Kidney epithelial cell (primary cell): ENCODE measurements at regions not wholly inside any gene's neighbourhood (a gene's known extent, or its start where the extent isn't known, plus 50 kb on each side); places are given as distances from the start of the nearest gene placed in this dataset.

Source experiments
- DNase-seq: peaks from one replicate; pipeline ENCODE4 v3.0.0-alpha.2; 2010; ENCODE audit warnings: low read depth
- H3K27me3 ChIP-seq: 2 replicates; pipeline ENCODE4 v1.6.0; 2011; ENCODE audit warnings: low read length; ENCODE audit not compliant: control insufficient read depth, insufficient read depth
- H3K36me3 ChIP-seq: 2 replicates; pipeline ENCODE4 v1.5.1; 2011; ENCODE audit warnings: low read length; ENCODE audit not compliant: control insufficient read depth, insufficient read depth
- H3K4me3 ChIP-seq: 2 replicates; pipeline ENCODE4 v1.5.1; 2011; ENCODE audit warnings: low read depth, mild to moderate bottlenecking, control low read depth, low read length
- CTCF ChIP-seq: IDR thresholded peaks from 2 replicates; pipeline ENCODE4 v1.5.1; 2011; ENCODE audit warnings: mild to moderate bottlenecking, moderate library complexity, low read length, control low read depth, inconsistent platforms; ENCODE audit not compliant: insufficient read depth, poor library complexity, severe bottlenecking

GRCh38 chr21:41623945-41624344 is 116.0 kb upstream of the TMPRSS2 start:
- no peak for TF ChIP-seq CTCF

GRCh38 chr21:41622831-41623548 is 115.0 kb upstream of the TMPRSS2 start:
- DNase-seq: no peak
- no peak for TF ChIP-seq CTCF
- Histone ChIP-seq H3K27me3 (no peaks in the 10 kb centered on the region), H3K4me3 (no peak overlapping the region), H3K36me3 (no peaks in the 10 kb centered on the region)

More at GRCh38 chr21:41623945-41624344, 116.0 kb upstream of the TMPRSS2 start:
- H3K4me3 ChIP-seq: no peak overlapping the region
- H3K36me3 ChIP-seq: no peaks in the 10 kb centered on the region
- no peaks in the 10 kb centered on the region for H3K27me3 ChIP-seq
- no peak for DNase-seq

- Histone ChIP-seq H3K27me3 (no peaks in the 10 kb centered on the region), H3K36me3 (no peaks in the 10 kb centered on the region), H3K4me3 (no peak overlapping the region)
- no peak for DNase-seq
- TF ChIP-seq CTCF: no peak
These were observed 114.2 kb upstream of the TMPRSS2 start for GRCh38 chr21:41622201-41622600.

- no peak for DNase-seq
- no peak overlapping the region for H3K4me3 ChIP-seq
- no peak for TF ChIP-seq CTCF
- H3K27me3 ChIP-seq: no peaks in the 10 kb centered on the region
- H3K36me3 ChIP-seq: no peaks in the 10 kb centered on the region
These were observed 113.6 kb upstream of the TMPRSS2 start for GRCh38 chr21:41621513-41621912.

- no peak overlapping the region for H3K4me3 ChIP-seq
- H3K27me3 ChIP-seq: no peaks in the 10 kb centered on the region
- no peak for DNase-seq
- no peak for TF ChIP-seq CTCF
- H3K36me3 ChIP-seq: no peaks in the 10 kb centered on the region
These were observed 113.0 kb upstream of the TMPRSS2 start for GRCh38 chr21:41620982-41621381.

GRCh38 chr21:41620541-41620940 is 112.6 kb upstream of the TMPRSS2 start:
- TF ChIP-seq CTCF: no peak
- Histone ChIP-seq H3K27me3 (no peaks in the 10 kb centered on the region), H3K4me3 (no peak overlapping the region), H3K36me3 (no peaks in the 10 kb centered on the region)
- DNase-seq: no peak
